ENCODE measurements at regions not wholly inside any gene's neighbourhood (a gene's known extent, or its start where the extent isn't known, plus 50 kb on each side); places are given as distances from the start of the nearest gene placed in this dataset.

GRCh38 chr12:81950871-81951270 lies 191.7 kb upstream of the PPFIA2 start:
- intact Hi-C loops (cut with DNase I): no loop called here
- no peak overlapping the region for H3K4me3 ChIP-seq (ENCODE audit: low read length in 2 of 2)
- ATAC-seq (ENCODE audit: low FRiP score) (no peak), DNase-seq (no peak)
- 82 to 88% methylated on average over 3 of the region's 3 CpGs for WGBS, 2 donors
- no peaks in the 10 kb centered on the region for H3K9me3 ChIP-seq (ENCODE audit: control insufficient read depth, low read length)
- no peaks in the 10 kb centered on the region for H3K27me3 ChIP-seq (ENCODE audit: control insufficient read depth in 1 of 2, insufficient read depth in 2 of 2, low read length in 1 of 2)
- no peaks in the 10 kb centered on the region for H3K4me1 ChIP-seq (ENCODE audit: control insufficient read depth in 1 of 2, insufficient read depth in 2 of 2, low read length in 2 of 2)
- H3K36me3 ChIP-seq (ENCODE audit: control insufficient read depth in 1 of 2, insufficient read depth in 2 of 2, low read length in 1 of 2): no peaks in the 10 kb centered on the region
- H3K27ac ChIP-seq (ENCODE audit: low read depth in 1 of 2, low read length in 2 of 2): no peak overlapping the region

GRCh38 chr12:81949841-81950308 lies 190.7 kb upstream of the PPFIA2 start:
- H3K4me1 ChIP-seq (ENCODE audit: control insufficient read depth in 1 of 2, insufficient read depth in 2 of 2, low read length in 2 of 2): no peaks in the 10 kb centered on the region
- 47 to 50% methylated on average over 2 of the region's 2 CpGs for WGBS, 2 donors
- no peak for ATAC-seq (ENCODE audit: low FRiP score)
- H3K9me3 ChIP-seq (ENCODE audit: control insufficient read depth, low read length): no peaks in the 10 kb centered on the region
- H3K27me3 ChIP-seq (ENCODE audit: control insufficient read depth in 1 of 2, insufficient read depth in 2 of 2, low read length in 1 of 2): no peaks in the 10 kb centered on the region
- intact Hi-C loops (cut with DNase I): no loop called here
- no peak for DNase-seq
- no peak overlapping the region for H3K4me3 ChIP-seq (ENCODE audit: low read length in 2 of 2)
- no peak overlapping the region for H3K27ac ChIP-seq (ENCODE audit: low read depth in 1 of 2, low read length in 2 of 2)
- H3K36me3 ChIP-seq (ENCODE audit: control insufficient read depth in 1 of 2, insufficient read depth in 2 of 2, low read length in 1 of 2): no peaks in the 10 kb centered on the region

- H3K27ac ChIP-seq (ENCODE audit: low read depth in 1 of 2, low read length in 2 of 2): no peak overlapping the region
- no peaks in the 10 kb centered on the region for H3K27me3 ChIP-seq (ENCODE audit: control insufficient read depth in 1 of 2, insufficient read depth in 2 of 2, low read length in 1 of 2)
- ATAC-seq (ENCODE audit: low FRiP score): no peak
- WGBS, 2 donors: 78 to 81% methylated on average over 2 of the region's 2 CpGs
- no peak for DNase-seq
- peaks cover 0 to under 1% of the 10 kb centered on the region in 2 donors for H3K4me1 ChIP-seq (ENCODE audit: control insufficient read depth in 1 of 2, insufficient read depth in 2 of 2, low read length in 2 of 2)
- H3K9me3 ChIP-seq (ENCODE audit: control insufficient read depth, low read length): no peaks in the 10 kb centered on the region
- intact Hi-C loops (cut with DNase I): no loop called here
- no peak overlapping the region for H3K4me3 ChIP-seq (ENCODE audit: low read length in 2 of 2)
- no peaks in the 10 kb centered on the region for H3K36me3 ChIP-seq (ENCODE audit: control insufficient read depth in 1 of 2, insufficient read depth in 2 of 2, low read length in 1 of 2)
Observed at GRCh38 chr12:81949416-81949815, 190.3 kb upstream of the PPFIA2 start.

- Histone ChIP-seq H3K36me3 (ENCODE audit: control insufficient read depth in 1 of 2, insufficient read depth in 2 of 2, low read length in 1 of 2) (no peaks in the 10 kb centered on the region), H3K4me1 (ENCODE audit: control insufficient read depth in 1 of 2, insufficient read depth in 2 of 2, low read length in 2 of 2) (peaks cover 0 to 1% of the 10 kb centered on the region in 2 donors), H3K9me3 (ENCODE audit: control insufficient read depth, low read length) (no peaks in the 10 kb centered on the region), H3K27me3 (ENCODE audit: control insufficient read depth in 1 of 2, insufficient read depth in 2 of 2, low read length in 1 of 2) (no peaks in the 10 kb centered on the region), H3K27ac (ENCODE audit: low read depth in 1 of 2, low read length in 2 of 2) (no peak overlapping the region), H3K4me3 (ENCODE audit: low read length in 2 of 2) (no peak overlapping the region)
- no peak for DNase-seq
- ATAC-seq (ENCODE audit: low FRiP score): no peak
- intact Hi-C loops (cut with DNase I): no loop called here
- 51 to 68% methylated on average over 2 of the region's 2 CpGs for whole genome bisulfite sequencing, 2 donors
Observed at GRCh38 chr12:81944886-81945285, 185.7 kb upstream of the PPFIA2 start.

GRCh38 chr12:81942594-81942993 lies 183.4 kb upstream of the PPFIA2 start:
- ATAC-seq (ENCODE audit: low FRiP score): no peak
- Histone ChIP-seq H3K4me1 (ENCODE audit: control insufficient read depth in 1 of 2, insufficient read depth in 2 of 2, low read length in 2 of 2) (peaks cover 0 to 1% of the 10 kb centered on the region in 2 donors), H3K9me3 (ENCODE audit: control insufficient read depth, low read length) (peaks cover 2% of the 10 kb centered on the region), H3K27me3 (ENCODE audit: control insufficient read depth in 1 of 2, insufficient read depth in 2 of 2, low read length in 1 of 2) (no peaks in the 10 kb centered on the region), H3K27ac (ENCODE audit: low read depth in 1 of 2, low read length in 2 of 2) (no peak overlapping the region), H3K4me3 (ENCODE audit: low read length in 2 of 2) (no peak overlapping the region), H3K36me3 (ENCODE audit: control insufficient read depth in 1 of 2, insufficient read depth in 2 of 2, low read length in 1 of 2) (no peaks in the 10 kb centered on the region)
- WGBS, 2 donors: 22 to 39% methylated on average over 4 of the region's 4 CpGs
- intact Hi-C loops (cut with DNase I): no loop called here
- DNase-seq: no peak

- intact Hi-C loops (cut with DNase I): no loop called here
- Histone ChIP-seq H3K36me3 (ENCODE audit: control insufficient read depth in 1 of 2, insufficient read depth in 2 of 2, low read length in 1 of 2) (no peaks in the 10 kb centered on the region), H3K9me3 (ENCODE audit: control insufficient read depth, low read length) (no peaks in the 10 kb centered on the region), H3K27me3 (ENCODE audit: control insufficient read depth in 1 of 2, insufficient read depth in 2 of 2, low read length in 1 of 2) (no peaks in the 10 kb centered on the region), H3K4me1 (ENCODE audit: control insufficient read depth in 1 of 2, insufficient read depth in 2 of 2, low read length in 2 of 2) (no peaks in the 10 kb centered on the region), H3K27ac (ENCODE audit: low read depth in 1 of 2, low read length in 2 of 2) (no peak overlapping the region), H3K4me3 (ENCODE audit: low read length in 2 of 2) (no peak overlapping the region)
- 83 to 88% methylated on average over 2 of the region's 2 CpGs for WGBS, 2 donors
- no peak for DNase-seq
- ATAC-seq (ENCODE audit: low FRiP score): no peak
Observed at GRCh38 chr12:81930037-81930436, 170.9 kb upstream of the PPFIA2 start.

- no peak for ATAC-seq (ENCODE audit: low FRiP score)
- H3K27ac ChIP-seq (ENCODE audit: low read depth in 1 of 2, low read length in 2 of 2): no peak overlapping the region
- no peaks in the 10 kb centered on the region for H3K27me3 ChIP-seq (ENCODE audit: control insufficient read depth in 1 of 2, insufficient read depth in 2 of 2, low read length in 1 of 2)
- no peaks in the 10 kb centered on the region for H3K4me1 ChIP-seq (ENCODE audit: control insufficient read depth in 1 of 2, insufficient read depth in 2 of 2, low read length in 2 of 2)
- DNase-seq: no peak
- intact Hi-C loops (cut with DNase I): no loop called here
- no peaks in the 10 kb centered on the region for H3K36me3 ChIP-seq (ENCODE audit: control insufficient read depth in 1 of 2, insufficient read depth in 2 of 2, low read length in 1 of 2)
- no peak overlapping the region for H3K4me3 ChIP-seq (ENCODE audit: low read length in 2 of 2)
- H3K9me3 ChIP-seq (ENCODE audit: control insufficient read depth, low read length): peaks cover 2% of the 10 kb centered on the region
- 92% methylated on average over 9 of the region's 9 CpGs for WGBS, 2 donors
Observed at GRCh38 chr12:81896771-81897170, 137.6 kb upstream of the PPFIA2 start.

- peaks cover 0 to 2% of the 10 kb centered on the region in 2 donors for H3K36me3 ChIP-seq (ENCODE audit: control insufficient read depth in 1 of 2, insufficient read depth in 2 of 2, low read length in 1 of 2)
- no peaks in the 10 kb centered on the region for H3K27me3 ChIP-seq (ENCODE audit: control insufficient read depth in 1 of 2, insufficient read depth in 2 of 2, low read length in 1 of 2)
- H3K4me3 ChIP-seq (ENCODE audit: low read length in 2 of 2): no peak overlapping the region
- no peaks in the 10 kb centered on the region for H3K4me1 ChIP-seq (ENCODE audit: control insufficient read depth in 1 of 2, insufficient read depth in 2 of 2, low read length in 2 of 2)
- ATAC-seq (ENCODE audit: low FRiP score) (no peak), DNase-seq (no peak)
- intact Hi-C loops (cut with DNase I): no loop called here
- no peak overlapping the region for H3K27ac ChIP-seq (ENCODE audit: low read depth in 1 of 2, low read length in 2 of 2)
- H3K9me3 ChIP-seq (ENCODE audit: control insufficient read depth, low read length): no peaks in the 10 kb centered on the region
Observed at GRCh38 chr12:81888961-81889360, 129.8 kb upstream of the PPFIA2 start.

GRCh38 chr12:81888106-81888740 lies 129.1 kb upstream of the PPFIA2 start:
- no peak for DNase-seq
- no peaks in the 10 kb centered on the region for H3K4me1 ChIP-seq (ENCODE audit: control insufficient read depth in 1 of 2, insufficient read depth in 2 of 2, low read length in 2 of 2)
- peaks cover 0 to 2% of the 10 kb centered on the region in 2 donors for H3K36me3 ChIP-seq (ENCODE audit: control insufficient read depth in 1 of 2, insufficient read depth in 2 of 2, low read length in 1 of 2)
- intact Hi-C loops (cut with DNase I): no loop called here
- no peak overlapping the region for H3K4me3 ChIP-seq (ENCODE audit: low read length in 2 of 2)
- no peaks in the 10 kb centered on the region for H3K27me3 ChIP-seq (ENCODE audit: control insufficient read depth in 1 of 2, insufficient read depth in 2 of 2, low read length in 1 of 2)
- ATAC-seq (ENCODE audit: low FRiP score): no peak
- no peak overlapping the region for H3K27ac ChIP-seq (ENCODE audit: low read depth in 1 of 2, low read length in 2 of 2)
- no peaks in the 10 kb centered on the region for H3K9me3 ChIP-seq (ENCODE audit: control insufficient read depth, low read length)

Data from aorta (tissue), 5 donors.